ENCODE measurements at regions not wholly inside any gene's neighbourhood (a gene's known extent, or its start where the extent isn't known, plus 50 kb on each side); places are given as distances from the start of the nearest gene placed in this dataset.

DNA sequence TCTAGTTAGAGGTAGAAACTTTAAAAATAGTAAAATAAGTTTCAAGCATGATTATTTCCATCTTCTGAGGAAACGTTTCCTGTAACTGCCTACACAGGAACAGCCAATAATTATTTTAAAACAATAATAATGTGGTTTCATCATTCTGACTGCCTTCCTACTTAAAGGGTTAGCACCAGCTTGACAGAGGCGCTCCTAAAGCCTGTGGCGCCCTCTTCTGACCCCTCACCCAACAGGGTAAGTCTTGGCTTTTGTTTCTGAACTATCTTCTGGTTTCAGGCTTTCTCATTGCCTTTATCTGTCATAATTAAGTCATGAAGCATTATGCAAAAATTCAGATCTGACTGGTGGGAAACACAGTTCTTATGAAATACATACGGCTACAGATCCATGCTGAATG, 96.7 kb downstream of the ITM2A start:
- peak; percentile 38 for DNase-seq
- TF ChIP-seq, protein P1, sequence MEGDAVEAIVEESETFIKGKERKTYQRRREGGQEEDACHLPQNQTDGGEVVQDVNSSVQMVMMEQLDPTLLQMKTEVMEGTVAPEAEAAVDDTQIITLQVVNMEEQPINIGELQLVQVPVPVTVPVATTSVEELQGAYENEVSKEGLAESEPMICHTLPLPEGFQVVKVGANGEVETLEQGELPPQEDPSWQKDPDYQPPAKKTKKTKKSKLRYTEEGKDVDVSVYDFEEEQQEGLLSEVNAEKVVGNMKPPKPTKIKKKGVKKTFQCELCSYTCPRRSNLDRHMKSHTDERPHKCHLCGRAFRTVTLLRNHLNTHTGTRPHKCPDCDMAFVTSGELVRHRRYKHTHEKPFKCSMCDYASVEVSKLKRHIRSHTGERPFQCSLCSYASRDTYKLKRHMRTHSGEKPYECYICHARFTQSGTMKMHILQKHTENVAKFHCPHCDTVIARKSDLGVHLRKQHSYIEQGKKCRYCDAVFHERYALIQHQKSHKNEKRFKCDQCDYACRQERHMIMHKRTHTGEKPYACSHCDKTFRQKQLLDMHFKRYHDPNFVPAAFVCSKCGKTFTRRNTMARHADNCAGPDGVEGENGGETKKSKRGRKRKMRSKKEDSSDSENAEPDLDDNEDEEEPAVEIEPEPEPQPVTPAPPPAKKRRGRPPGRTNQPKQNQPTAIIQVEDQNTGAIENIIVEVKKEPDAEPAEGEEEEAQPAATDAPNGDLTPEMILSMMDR (IDR thresholded peaks at IDR 0.05; ENCODE audit: partially characterized antibody, unreplicated experiment): no peak
- no peaks in the 10 kb centered on the region for H3K36me3 Mint-ChIP-seq (ENCODE audit: unreplicated experiment)
- no peaks in the 10 kb centered on the region for H3K9me3 Mint-ChIP-seq (ENCODE audit: unreplicated experiment)
- no peaks in the 10 kb centered on the region for H3K4me1 Mint-ChIP-seq (ENCODE audit: low read depth, unreplicated experiment)
- H3K27ac Mint-ChIP-seq (ENCODE audit: unreplicated experiment): no peak overlapping the region
- no peaks in the 10 kb centered on the region for H3K27me3 Mint-ChIP-seq (ENCODE audit: unreplicated experiment)
- H3K4me3 Mint-ChIP-seq (ENCODE audit: unreplicated experiment): no peak overlapping the region

DNA sequence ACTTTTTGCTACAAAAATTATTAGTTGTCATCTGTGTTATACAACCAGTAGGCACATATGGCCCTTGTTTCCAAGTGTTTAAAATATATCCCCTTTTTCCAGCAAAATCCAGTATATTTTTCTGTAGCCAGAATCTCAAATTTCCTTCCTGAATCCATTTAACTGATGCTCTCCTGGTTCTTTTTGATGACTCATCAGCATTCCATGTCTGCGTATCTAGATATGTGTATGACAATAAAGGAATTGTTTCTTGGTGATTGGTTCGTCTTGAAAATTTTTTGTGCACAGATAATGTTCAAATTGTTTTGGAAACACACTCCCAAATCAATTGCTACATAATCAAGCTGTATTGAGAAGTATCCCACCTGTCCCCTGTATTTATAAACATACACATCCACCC, 98.3 kb downstream of the ITM2A start:
- Mint-ChIP-seq H3K9me3 (ENCODE audit: unreplicated experiment) (no peaks in the 10 kb centered on the region), H3K27me3 (ENCODE audit: unreplicated experiment) (no peaks in the 10 kb centered on the region), H3K36me3 (ENCODE audit: unreplicated experiment) (no peaks in the 10 kb centered on the region), H3K4me1 (ENCODE audit: low read depth, unreplicated experiment) (no peaks in the 10 kb centered on the region), H3K27ac (ENCODE audit: unreplicated experiment) (no peak overlapping the region), H3K4me3 (ENCODE audit: unreplicated experiment) (no peak overlapping the region)
- no peak for DNase-seq
- TF ChIP-seq, protein P1 (IDR thresholded peaks at IDR 0.05; ENCODE audit: partially characterized antibody, unreplicated experiment): no peak

DNA sequence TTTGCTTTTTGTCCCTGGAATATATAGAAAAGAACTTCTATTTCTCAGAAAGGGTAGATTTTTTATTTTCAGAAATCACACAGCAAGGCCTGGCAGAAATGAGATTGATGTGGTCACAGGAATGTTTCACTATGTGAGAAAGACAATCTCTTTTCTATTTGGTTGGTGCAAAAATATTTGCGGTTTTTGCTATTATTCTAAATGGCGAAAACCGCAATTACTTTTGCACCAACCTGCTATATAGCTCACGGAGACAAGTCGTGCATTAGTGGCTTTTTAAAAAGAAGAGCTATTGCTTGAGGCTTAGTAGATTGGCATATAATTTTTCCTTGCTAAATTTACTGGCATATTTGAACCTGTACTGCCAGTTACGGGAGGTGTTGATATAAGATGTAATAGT, 100.4 kb downstream of the ITM2A start:
- no peaks in the 10 kb centered on the region for H3K9me3 Mint-ChIP-seq (ENCODE audit: unreplicated experiment)
- no peak overlapping the region for H3K27ac Mint-ChIP-seq (ENCODE audit: unreplicated experiment)
- H3K4me3 Mint-ChIP-seq (ENCODE audit: unreplicated experiment): no peak overlapping the region
- no peak for DNase-seq
- no peaks in the 10 kb centered on the region for H3K36me3 Mint-ChIP-seq (ENCODE audit: unreplicated experiment)
- no peaks in the 10 kb centered on the region for H3K4me1 Mint-ChIP-seq (ENCODE audit: low read depth, unreplicated experiment)
- no peaks in the 10 kb centered on the region for H3K27me3 Mint-ChIP-seq (ENCODE audit: unreplicated experiment)
- TF ChIP-seq, protein P1 (IDR thresholded peaks at IDR 0.05; ENCODE audit: partially characterized antibody, unreplicated experiment): no peak

DNA sequence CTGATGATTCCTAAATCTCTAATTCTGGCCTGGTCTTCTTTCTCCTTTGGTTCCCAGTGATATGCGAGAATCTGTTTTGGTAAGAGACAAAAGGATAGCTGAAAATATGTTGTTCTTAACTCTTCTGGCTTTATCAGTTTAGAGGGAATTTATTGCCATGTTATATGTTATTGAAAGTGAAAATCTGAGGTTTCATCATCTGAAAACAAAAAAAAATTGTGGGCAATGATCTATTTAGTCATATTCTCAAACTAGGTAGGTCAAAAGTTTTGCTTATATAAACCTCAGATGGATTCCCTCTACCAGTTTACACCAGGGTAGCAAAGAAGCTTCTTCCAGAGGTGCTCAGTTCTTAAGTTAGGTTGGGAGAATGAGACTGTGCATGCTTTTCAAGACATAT, 103.6 kb downstream of the ITM2A start:
- no peaks in the 10 kb centered on the region for H3K27me3 Mint-ChIP-seq (ENCODE audit: unreplicated experiment)
- no peak overlapping the region for H3K27ac Mint-ChIP-seq (ENCODE audit: unreplicated experiment)
- no peaks in the 10 kb centered on the region for H3K9me3 Mint-ChIP-seq (ENCODE audit: unreplicated experiment)
- DNase-seq: no peak
- TF ChIP-seq, protein P1 (IDR thresholded peaks at IDR 0.05; ENCODE audit: partially characterized antibody, unreplicated experiment): no peak
- no peaks in the 10 kb centered on the region for H3K4me1 Mint-ChIP-seq (ENCODE audit: low read depth, unreplicated experiment)
- H3K4me3 Mint-ChIP-seq (ENCODE audit: unreplicated experiment): no peak overlapping the region
- no peaks in the 10 kb centered on the region for H3K36me3 Mint-ChIP-seq (ENCODE audit: unreplicated experiment)

DNA sequence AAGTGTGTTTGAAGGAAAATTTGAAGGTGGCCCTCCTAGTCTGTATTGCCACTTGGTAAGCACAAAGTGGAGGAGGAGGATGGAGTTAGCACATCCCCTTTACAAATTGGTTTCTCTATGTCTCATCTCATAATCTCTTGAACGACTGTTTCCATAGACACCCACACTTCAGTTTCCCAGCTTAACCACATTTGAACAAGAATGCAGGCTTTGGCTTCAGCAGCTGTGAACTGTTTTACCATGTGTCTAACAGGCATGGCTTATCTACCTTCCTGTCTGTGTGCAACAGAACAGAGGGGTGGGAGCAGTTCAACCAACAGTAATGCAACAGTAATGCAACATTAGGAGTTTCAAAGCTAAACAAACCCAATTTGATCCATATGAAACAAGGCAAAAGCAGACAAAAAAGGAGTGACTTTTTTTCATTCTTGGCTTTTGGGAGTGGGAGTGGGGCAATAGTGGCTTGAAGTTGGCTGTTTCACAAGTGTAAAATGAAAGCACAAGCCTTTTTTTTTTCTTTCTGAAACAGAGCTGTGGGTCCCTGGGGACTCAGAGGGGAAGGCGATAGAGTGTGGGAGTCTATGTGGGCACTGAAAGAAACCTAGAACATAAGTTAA, 108.0 kb downstream of the ITM2A start:
- TF ChIP-seq, protein P1 (IDR thresholded peaks at IDR 0.05; ENCODE audit: partially characterized antibody, unreplicated experiment): no peak
- Mint-ChIP-seq H3K36me3 (ENCODE audit: unreplicated experiment) (no peaks in the 10 kb centered on the region), H3K4me1 (ENCODE audit: low read depth, unreplicated experiment) (no peaks in the 10 kb centered on the region), H3K27me3 (ENCODE audit: unreplicated experiment) (no peaks in the 10 kb centered on the region), H3K27ac (ENCODE audit: unreplicated experiment) (no peak overlapping the region), H3K4me3 (ENCODE audit: unreplicated experiment) (no peak overlapping the region), H3K9me3 (ENCODE audit: unreplicated experiment) (no peaks in the 10 kb centered on the region)
- no peak for DNase-seq
